GM21447 (cell line): ENCODE measurements at regions not wholly inside any gene's neighbourhood (a gene's known extent, or its start where the extent isn't known, plus 50 kb on each side); places are given as distances from the start of the nearest gene placed in this dataset.
"Not testable (repeated sequence)": the region's sequence is repeated elsewhere in the genome, so short reads cannot be mapped to it uniquely, and the experiment has no call there.

Source experiments
- ATAC-seq: cut with Tn5 transposase; IDR thresholded peaks from one replicate; pipeline ENCODE4 v1.9.1; 2021; ENCODE audit not compliant: unreplicated experiment

DNA sequence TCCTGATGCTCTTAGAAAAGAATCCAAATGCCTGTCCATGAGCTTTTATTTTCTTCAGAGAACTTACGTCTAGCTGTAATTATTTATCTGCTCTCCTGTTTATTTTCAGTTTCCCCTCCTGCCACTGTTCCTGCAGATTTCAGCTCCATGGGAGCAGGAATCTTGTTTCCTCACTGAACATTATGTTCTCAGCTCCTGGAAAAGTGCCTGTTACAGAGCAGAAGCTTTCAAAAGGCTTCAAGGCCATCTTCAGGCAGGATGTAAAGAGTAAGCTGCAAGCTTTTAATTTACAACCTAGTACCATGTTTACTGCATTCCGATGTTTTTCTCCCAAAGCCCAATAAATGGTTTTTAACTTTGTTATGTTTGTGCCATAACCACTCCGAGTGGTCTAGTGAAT lies 98.4 kb upstream of the BTG1 start:
- ATAC-seq: no peak

DNA sequence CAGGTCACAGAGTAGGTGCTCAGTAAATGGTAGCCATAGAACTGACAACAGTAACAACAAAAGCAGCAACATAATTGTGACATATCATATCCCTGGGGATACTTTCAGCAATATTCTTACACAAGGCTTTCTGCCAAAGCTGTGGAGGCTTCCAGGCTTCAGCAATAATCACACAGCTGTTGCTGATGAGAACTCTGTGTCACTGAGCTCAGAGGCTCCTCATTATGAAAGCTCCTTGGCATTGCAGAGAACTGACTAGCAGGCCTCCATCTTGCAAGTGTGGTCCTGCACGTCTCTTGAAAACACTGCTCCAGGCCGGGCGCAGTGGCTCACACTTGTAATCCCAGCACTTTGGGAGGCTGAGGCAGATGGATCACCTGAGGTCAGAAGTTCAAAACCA lies 97.3 kb upstream of the BTG1 start:
- no peak for ATAC-seq

DNA sequence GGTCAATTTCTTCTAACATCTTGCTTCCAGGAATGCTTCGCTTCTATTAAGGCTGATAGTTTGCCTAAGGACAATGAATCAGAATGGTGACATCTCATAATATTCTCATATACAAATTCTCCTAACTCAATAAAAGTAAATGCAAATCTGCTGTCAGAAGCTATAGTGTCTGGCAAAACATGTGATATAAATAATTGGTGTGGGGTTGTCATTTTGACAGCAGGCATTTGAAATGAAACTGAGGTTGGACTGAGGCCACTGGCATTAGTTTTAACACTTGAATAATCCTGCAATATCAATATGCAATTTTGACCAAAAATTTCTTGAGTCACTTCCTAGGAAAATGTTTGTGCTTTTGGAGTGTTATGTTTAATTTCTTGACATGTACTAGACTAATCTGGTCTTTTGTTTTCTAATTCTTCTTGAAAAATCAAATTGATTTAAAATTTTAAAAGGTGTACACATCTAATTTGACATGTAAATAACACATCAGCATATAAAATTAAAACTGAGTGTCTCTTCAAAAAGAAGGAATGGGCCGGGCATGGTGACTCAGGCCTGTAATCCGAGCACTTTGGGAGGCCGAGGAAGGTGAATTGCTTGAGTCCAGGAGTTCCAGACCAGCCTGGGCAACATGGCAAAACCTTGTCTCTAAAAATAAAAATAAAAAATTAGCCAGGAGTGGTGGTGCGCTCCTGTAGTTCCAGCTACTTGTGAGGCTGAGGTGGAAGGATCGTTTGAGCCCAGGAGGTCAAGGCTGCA lies 92.3 kb upstream of the BTG1 start:
- ATAC-seq: no peak

- ATAC-seq: no peak
Observed at GRCh38 chr12:92237262-92237661, 91.6 kb upstream of the BTG1 start.

GRCh38 chr12:92235703-92236472 lies 90.2 kb upstream of the BTG1 start:
- no peak for ATAC-seq

GRCh38 chr12:92234533-92234932 lies 88.9 kb upstream of the BTG1 start:
- no peak for ATAC-seq

GRCh38 chr12:92233346-92234015 lies 87.8 kb upstream of the BTG1 start:
- ATAC-seq: no peak

DNA sequence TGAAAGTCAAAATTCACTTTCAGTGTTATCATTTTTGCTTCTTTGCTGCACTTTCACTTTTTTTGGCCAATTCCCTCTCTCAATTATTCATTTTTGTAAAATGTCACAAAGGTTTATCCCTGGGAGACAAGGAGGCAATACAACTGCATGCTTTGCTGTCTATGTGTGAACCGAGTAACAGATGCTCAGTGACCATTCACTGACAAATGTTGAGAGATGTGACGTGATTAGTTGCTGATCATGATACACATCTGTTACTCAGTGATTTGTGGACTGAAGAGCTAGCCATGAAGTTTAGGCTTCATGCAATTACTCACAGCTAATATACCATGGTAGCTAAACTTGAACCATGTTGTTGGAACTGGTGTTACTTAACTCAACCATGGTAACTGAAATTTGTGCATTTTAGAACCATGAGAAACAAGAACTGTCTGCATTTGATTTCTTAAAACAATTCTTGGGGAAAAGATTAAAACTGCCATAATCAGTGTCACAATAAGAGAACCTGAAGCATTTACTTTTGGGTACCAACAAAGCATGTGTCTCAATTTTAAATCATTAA lies 86.8 kb upstream of the BTG1 start:
- ATAC-seq: not testable (repeated sequence)

DNA sequence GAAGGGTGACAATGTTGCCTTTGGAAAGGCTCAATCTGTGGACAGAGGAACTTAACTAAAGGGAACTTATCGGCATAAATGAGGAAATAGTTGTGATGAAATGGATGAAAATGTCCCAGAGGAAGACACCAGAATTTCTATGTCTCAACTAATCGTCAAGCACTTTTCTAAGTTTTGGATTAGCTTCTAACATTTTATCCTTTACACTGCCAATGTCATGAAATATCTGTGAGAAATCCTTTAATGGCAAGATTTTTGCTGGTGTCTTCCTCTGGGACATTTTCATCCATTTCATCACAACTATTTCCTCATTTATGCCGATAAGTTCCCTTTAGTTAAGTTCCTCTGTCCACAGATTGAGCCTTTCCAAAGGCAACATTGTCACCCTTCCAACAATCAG lies 86.3 kb upstream of the BTG1 start:
- ATAC-seq: not testable (repeated sequence)

DNA sequence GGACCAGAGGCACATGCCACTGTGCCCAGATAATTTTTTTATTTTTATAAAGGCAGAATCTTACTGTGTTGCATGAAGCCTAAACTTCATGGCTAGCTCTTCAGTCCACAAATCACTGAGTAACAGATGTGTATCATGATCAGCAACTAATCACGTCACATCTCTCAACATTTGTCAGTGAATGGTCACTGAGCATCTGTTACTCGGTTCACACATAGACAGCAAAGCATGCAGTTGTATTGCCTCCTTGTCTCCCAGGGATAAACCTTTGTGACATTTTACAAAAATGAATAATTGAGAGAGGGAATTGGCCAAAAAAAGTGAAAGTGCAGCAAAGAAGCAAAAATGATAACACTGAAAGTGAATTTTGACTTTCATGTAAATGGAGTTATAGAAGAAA lies 85.9 kb upstream of the BTG1 start:
- not testable (repeated sequence) for ATAC-seq

GRCh38 chr12:92229381-92229780 lies 83.7 kb upstream of the BTG1 start:
- ATAC-seq: no peak

DNA sequence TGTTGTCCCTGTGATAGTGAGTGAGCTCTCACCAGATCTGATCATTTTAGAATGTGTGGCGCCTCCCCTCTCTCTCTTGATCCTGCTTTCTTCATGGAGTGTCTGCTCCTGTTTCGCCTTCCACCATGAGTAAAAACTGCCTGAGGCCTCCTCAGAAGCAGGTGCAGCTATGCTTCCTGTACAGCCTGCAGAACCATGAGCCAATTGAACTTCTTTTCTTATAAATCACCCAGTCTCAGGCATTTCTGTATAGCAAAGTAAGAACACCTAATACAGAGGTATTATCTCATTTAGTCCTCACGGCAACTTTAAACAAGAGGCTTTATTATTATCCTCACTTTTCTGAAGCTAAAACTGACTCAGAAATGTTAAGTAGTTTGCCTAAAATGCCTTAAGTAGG lies 81.3 kb upstream of the BTG1 start:
- ATAC-seq: no peak

GRCh38 chr12:92226071-92226661 lies 80.5 kb upstream of the BTG1 start:
- no peak for ATAC-seq

- ATAC-seq: no peak
Observed at GRCh38 chr12:92224685-92225331, 79.2 kb upstream of the BTG1 start.

DNA sequence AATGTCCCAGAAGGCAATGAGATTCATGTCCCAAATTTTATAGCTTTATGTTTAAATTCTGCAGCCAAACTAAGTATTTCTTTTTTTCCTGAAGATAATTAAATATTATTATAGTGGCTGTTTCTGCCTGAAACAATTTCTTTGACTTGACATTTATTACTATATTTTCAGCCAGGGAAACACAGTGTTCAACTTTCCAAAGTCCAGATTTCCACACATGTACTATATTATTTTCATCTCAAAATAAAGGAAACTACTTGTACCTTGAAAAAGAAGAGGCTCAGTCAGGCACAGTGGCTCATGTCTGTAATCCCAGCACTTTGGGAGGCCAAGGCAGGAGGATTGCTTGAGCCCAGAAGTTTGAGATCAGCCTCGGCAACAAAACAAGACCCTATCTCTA lies 77.8 kb upstream of the BTG1 start:
- no peak for ATAC-seq

DNA sequence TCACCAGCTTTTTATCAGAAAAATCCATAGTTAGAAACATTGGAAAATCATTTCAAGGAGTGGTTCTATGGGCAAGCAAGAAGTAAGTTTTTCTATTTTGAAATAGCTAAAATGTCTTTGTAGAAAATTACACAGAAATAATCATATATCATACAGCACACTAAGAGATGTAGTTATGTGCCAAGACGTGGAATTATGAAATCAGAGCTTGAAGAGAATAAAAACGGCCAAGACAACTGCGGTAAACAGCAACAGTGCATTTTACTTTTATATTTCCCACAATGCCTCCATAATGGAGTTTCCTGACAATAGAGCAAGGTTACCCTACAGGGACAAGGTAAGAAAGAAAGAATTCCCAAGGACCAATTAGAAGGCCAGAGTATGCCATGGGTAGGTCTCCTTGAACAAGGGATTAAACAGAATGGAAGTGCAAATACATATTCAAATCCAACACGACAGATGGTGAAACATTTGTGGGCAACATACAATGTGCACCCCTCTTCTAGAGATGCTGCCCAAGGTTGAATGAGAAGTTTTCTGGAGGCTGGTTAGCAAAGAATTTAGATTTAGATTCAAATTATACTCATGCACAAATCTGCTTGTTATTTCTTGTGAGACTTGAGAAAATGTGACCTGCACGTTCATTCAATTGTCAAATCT lies 76.1 kb upstream of the BTG1 start:
- ATAC-seq: no peak

- no peak for ATAC-seq
Observed at GRCh38 chr12:92218394-92219077, 72.9 kb upstream of the BTG1 start.

DNA sequence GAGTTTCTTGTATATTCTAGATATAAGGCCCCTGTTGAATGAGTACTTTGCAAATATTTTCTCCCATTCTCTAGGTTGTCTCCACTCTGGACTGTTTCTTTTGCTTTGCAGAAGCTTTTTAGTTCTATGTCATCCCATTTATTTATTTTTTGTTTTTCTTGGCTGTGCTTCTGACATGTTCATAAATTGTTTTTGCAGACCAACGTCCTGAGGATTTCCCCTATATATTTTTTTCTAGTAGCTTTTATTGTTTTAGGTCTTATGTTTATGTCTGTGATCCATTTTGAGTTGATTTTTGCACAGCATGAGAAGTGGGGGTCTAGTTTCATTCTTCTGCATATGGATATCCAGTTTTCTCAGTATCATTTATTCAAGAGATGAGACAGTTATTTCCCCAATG lies 70.4 kb upstream of the BTG1 start:
- no peak for ATAC-seq

- ATAC-seq: no peak
Observed at GRCh38 chr12:92215358-92215757, 69.7 kb upstream of the BTG1 start.

DNA sequence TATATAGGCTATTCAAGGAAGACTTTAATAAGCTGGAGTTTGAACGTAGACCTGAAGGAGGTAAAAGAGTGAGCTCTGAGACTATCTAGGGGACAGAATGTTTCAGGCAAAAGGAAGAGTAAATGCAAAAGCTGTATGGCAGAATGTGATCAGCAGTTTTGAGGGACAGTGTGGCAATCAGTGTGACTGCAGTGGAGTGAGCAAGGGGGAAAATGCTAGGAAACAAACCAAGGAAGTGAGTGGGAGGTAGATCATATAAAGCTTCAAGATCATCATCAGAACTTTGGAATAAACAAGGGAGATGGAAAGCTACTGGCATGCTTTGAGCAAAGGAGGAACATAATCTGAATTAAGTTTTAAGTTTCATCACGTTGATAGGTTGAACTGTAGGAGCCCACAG lies 67.5 kb upstream of the BTG1 start:
- no peak for ATAC-seq
